Psoas muscle (tissue), 7 donors: ENCODE measurements at regions not wholly inside any gene's neighbourhood (a gene's known extent, or its start where the extent isn't known, plus 50 kb on each side); places are given as distances from the start of the nearest gene placed in this dataset.

Experiments used
- ATAC-seq, 4 donors: fragments of 200-7000 bp; cut with Tn5 transposase; one replicate each; pipeline ENCODE4 v1.9.1; 2020; ENCODE audit warnings: moderate library complexity in 3 of 4, mild to moderate bottlenecking in 2 of 4
- DNase-seq, 2 donors: peaks; one replicate each; pipeline ENCODE4 v3.0.0-alpha.2; 2020
- H3K27ac ChIP-seq: fragments of 200-600 bp; one replicate; pipeline ENCODE4 v1.8.0; 2022
- H3K27me3 ChIP-seq, 3 donors: fragments of 200-600 bp in 1 of 3; one replicate each; pipeline versions ENCODE4 v1.6.1 to v1.8.0; 2013 to 2022; ENCODE audit warnings: low read length in 2 of 3, mild to moderate bottlenecking in 2 of 3, moderate library complexity in 1 of 3; ENCODE audit not compliant: insufficient read depth in 3 of 3
- H3K36me3 ChIP-seq, 2 donors: fragments of 200-600 bp in 1 of 2; one replicate each; pipeline versions ENCODE4 v1.6.1 to v1.8.0; 2013 to 2022; ENCODE audit warnings: low read depth in 1 of 2, mild to moderate bottlenecking in 1 of 2, moderate library complexity in 1 of 2; ENCODE audit not compliant: insufficient read depth in 1 of 2
- H3K4me1 ChIP-seq: fragments of 200-600 bp; one replicate; pipeline ENCODE4 v1.8.0; 2022
- H3K4me3 ChIP-seq: fragments of 200-600 bp; one replicate; pipeline ENCODE4 v1.8.0; 2022; ENCODE audit warnings: mild to moderate bottlenecking
- H3K9me3 ChIP-seq: fragments of 200-600 bp; one replicate; pipeline ENCODE4 v1.8.0; 2022
- CTCF ChIP-seq: fragments of 200-600 bp; IDR thresholded peaks from one replicate; pipeline ENCODE4 v1.8.0; 2022; ENCODE audit warnings: antibody characterized with exemption
- WGBS, 3 donors: extraction: QIAGEN DNeasy Blood & Tissue Kit; methylation state at CpG; one replicate each; pipeline versions ENCODE4 v1.1.6 to v1.1.7; 2013; 5-methylcytosine and 5-hydroxymethylcytosine counted together
- intact Hi-C, 2 donors: fragments of 100-400 bp; cut with DNase I; formaldehyde crosslinking; loops; one replicate each; pipeline versions ENCODE4 v1.11.0 to v1.14.2; 2022
- donor health status: healthy with polysubstance abuse.
- donor health status: DM: no; HTN: no; CAD: no; lungs with moderate emphysema.
- donor health status: Bipolar disorder and iron deficiency.
- donor health status: healthy.
- donor health status: DM: yes; HTN: yes; CAD: no.
- donor health status: DM: no; HTN: no; CAD: no.
- donor health status: DM: yes; HTN: yes; CAD: no.

GRCh38 chr13:109642358-109642757 is 144.0 kb downstream of the IRS2 start:
- H3K27me3 ChIP-seq: peaks cover 0 to 3% (median 0%) of the 10 kb centered on the region in 3 donors
- DNase-seq: no peak
- H3K36me3 ChIP-seq: no peaks in the 10 kb centered on the region
- ATAC-seq: no peak
- WGBS, 3 donors: 74 to 77% (median 77%) methylated on average over 8 of the region's 8 CpGs
- H3K9me3 ChIP-seq: peaks cover 11% of the 10 kb centered on the region
- no peak overlapping the region for H3K27ac ChIP-seq
- intact Hi-C loops: no loop called here
- no peak for TF ChIP-seq CTCF
- H3K4me1 ChIP-seq: no peaks in the 10 kb centered on the region
- no peak overlapping the region for H3K4me3 ChIP-seq

GRCh38 chr13:109636736-109637135 is 149.6 kb downstream of the IRS2 start:
- no peak for DNase-seq
- TF ChIP-seq CTCF: no peak
- no peak for ATAC-seq
- Histone ChIP-seq H3K9me3 (peaks cover 11% of the 10 kb centered on the region), H3K27ac (no peak overlapping the region), H3K27me3 (peaks cover 0 to 3% (median 0%) of the 10 kb centered on the region in 3 donors), H3K36me3 (no peaks in the 10 kb centered on the region), H3K4me3 (no peak overlapping the region), H3K4me1 (no peaks in the 10 kb centered on the region)
- intact Hi-C loops: no loop called here
- WGBS, 3 donors: 84 to 91% (median 87%) methylated on average over 3 of the region's 3 CpGs

- H3K4me3 ChIP-seq: no peak overlapping the region
- intact Hi-C loops: no loop called here
- no peaks in the 10 kb centered on the region for H3K36me3 ChIP-seq
- TF ChIP-seq CTCF: no peak
- peaks cover 0 to 3% (median 0%) of the 10 kb centered on the region in 3 donors for H3K27me3 ChIP-seq
- no peak for ATAC-seq
- DNase-seq: no peak
- no peaks in the 10 kb centered on the region for H3K4me1 ChIP-seq
- no peaks in the 10 kb centered on the region for H3K9me3 ChIP-seq
- H3K27ac ChIP-seq: no peak overlapping the region
- 88 to 90% (median 90%) methylated on average over 5 of the region's 5 CpGs for WGBS, 3 donors
These were observed 155.3 kb downstream of the IRS2 start for GRCh38 chr13:109631069-109631468.

GRCh38 chr13:109630271-109630670 is 156.1 kb downstream of the IRS2 start:
- no peak for TF ChIP-seq CTCF
- 82 to 86% (median 82%) methylated on average over 6 of the region's 6 CpGs for WGBS, 3 donors
- Histone ChIP-seq H3K9me3 (no peaks in the 10 kb centered on the region), H3K4me3 (no peak overlapping the region), H3K4me1 (no peaks in the 10 kb centered on the region), H3K27ac (no peak overlapping the region), H3K36me3 (no peaks in the 10 kb centered on the region), H3K27me3 (peaks cover 0 to 3% (median 0%) of the 10 kb centered on the region in 3 donors)
- no peak for ATAC-seq
- intact Hi-C loops: no loop called here
- no peak for DNase-seq

- Histone ChIP-seq H3K27me3 (peaks cover 0 to 3% (median 0%) of the 10 kb centered on the region in 3 donors), H3K36me3 (no peaks in the 10 kb centered on the region), H3K9me3 (no peaks in the 10 kb centered on the region), H3K4me1 (no peaks in the 10 kb centered on the region), H3K4me3 (no peak overlapping the region), H3K27ac (no peak overlapping the region)
- no peak for ATAC-seq
- TF ChIP-seq CTCF: no peak
- intact Hi-C loops: loop anchor here in 1 of 2 donors (10.0 kb wide), 1 partner anchor 475 kb away; no protein-coding TSS in a partner anchor
- no peak for DNase-seq
- 79 to 86% (median 82%) methylated on average over 3 of the region's 3 CpGs for WGBS, 3 donors
These were observed 156.6 kb downstream of the IRS2 start for GRCh38 chr13:109629737-109630136.
